Ishikawa (cell line): ENCODE measurements at regions not wholly inside any gene's neighbourhood (a gene's known extent, or its start where the extent isn't known, plus 50 kb on each side); places are given as distances from the start of the nearest gene placed in this dataset.

ENCODE experiments used
- EP300 ChIP-seq: IDR thresholded peaks from 2 replicates; pipeline ENCODE4 v1.6.1; 2012; ENCODE audit warnings: borderline replicate concordance
- YY1 ChIP-seq: IDR thresholded peaks from 2 replicates; pipeline ENCODE4 v1.6.1; 2012; ENCODE audit warnings: low read depth
- TF ChIP-seq, protein P1 (sequence below): IDR thresholded peaks from 2 replicates; pipeline ENCODE4 v1.6.1; 2012

DNA sequence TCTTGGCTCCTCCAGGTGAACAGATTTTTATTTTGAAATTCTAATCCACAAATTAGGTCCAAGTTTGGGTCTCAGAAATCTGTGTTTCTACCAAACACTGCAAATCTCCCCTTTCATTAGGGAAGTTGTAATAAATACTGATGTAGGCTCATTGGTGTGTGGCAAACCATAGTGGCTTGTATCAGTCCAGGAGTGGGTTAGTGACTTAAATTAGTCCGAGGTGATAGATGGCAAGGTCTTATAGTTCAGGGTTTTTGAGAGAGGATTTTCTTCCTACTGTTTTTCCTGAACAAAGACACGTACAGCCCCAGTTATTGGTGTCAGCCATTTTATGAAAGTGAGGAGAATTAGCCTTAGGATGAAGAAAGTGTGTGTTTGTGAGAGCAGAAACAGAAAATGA lies 74.6 kb downstream of the RPRM start:
- no peak for TF ChIP-seq YY1
- no peak for TF ChIP-seq EP300
- TF ChIP-seq, protein P1, sequence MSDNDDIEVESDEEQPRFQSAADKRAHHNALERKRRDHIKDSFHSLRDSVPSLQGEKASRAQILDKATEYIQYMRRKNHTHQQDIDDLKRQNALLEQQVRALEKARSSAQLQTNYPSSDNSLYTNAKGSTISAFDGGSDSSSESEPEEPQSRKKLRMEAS = no peak
